GM13976 (cell line): ENCODE measurements at regions not wholly inside any gene's neighbourhood (a gene's known extent, or its start where the extent isn't known, plus 50 kb on each side); places are given as distances from the start of the nearest gene placed in this dataset.
"Not testable (repeated sequence)": the region's sequence is repeated elsewhere in the genome, so short reads cannot be mapped to it uniquely, and the experiment has no call there.

Experiments
- DNase-seq: peaks from one replicate; pipeline ENCODE4 v3.0.0; 2012; ENCODE audit warnings: low spot score
- CTCF ChIP-seq: IDR thresholded peaks from 2 replicates; pipeline ENCODE4 v1.5.1; 2012; ENCODE audit warnings: borderline replicate concordance, mild to moderate bottlenecking; ENCODE audit not compliant: insufficient read depth; ENCODE audit errors: extremely low read depth, missing control alignments, control extremely low read depth
- in situ Hi-C: fragments of 300-500 bp; cut with MboI; formaldehyde crosslinking; loops from one replicate; pipeline ENCODE4 v1.12.0; 2022; ENCODE audit warnings: low sequenced_read_pairs, mixed read lengths, inconsistent platforms; ENCODE audit not compliant: unreplicated experiment

GRCh38 chr3:63739474-63739873 is 79.6 kb upstream of the C3orf49 start:
- DNase-seq, result no peak
- TF ChIP-seq CTCF, result no peak
- in situ Hi-C loops, result no loop called here

- DNase-seq, result no peak
- no peak for TF ChIP-seq CTCF
- in situ Hi-C loops, result no loop called here
Observed at GRCh38 chr3:63740116-63740515, 79.0 kb upstream of the C3orf49 start.

GRCh38 chr3:63744693-63745092 is 74.4 kb upstream of the C3orf49 start:
- DNase-seq, in situ Hi-C loops: not testable (repeated sequence)

GRCh38 chr3:63745757-63746156 is 73.3 kb upstream of the C3orf49 start:
- in situ Hi-C loops, result no loop called here
- no peak for DNase-seq
- no peak for TF ChIP-seq CTCF

- TF ChIP-seq CTCF, result no peak
- no peak for DNase-seq
- in situ Hi-C loops, result no loop called here
Observed at GRCh38 chr3:63746211-63746610, 72.9 kb upstream of the C3orf49 start.

GRCh38 chr3:63751459-63751858 is 67.6 kb upstream of the C3orf49 start:
- TF ChIP-seq CTCF, result no peak
- in situ Hi-C loops, result no loop called here
- DNase-seq, result no peak

GRCh38 chr3:63753567-63753966 is 65.5 kb upstream of the C3orf49 start:
- DNase-seq, result peak; percentile 9
- in situ Hi-C loops, result no loop called here
- TF ChIP-seq CTCF, result no peak
